OCI-LY7 (cell line): ENCODE measurements at regions not wholly inside any gene's neighbourhood (a gene's known extent, or its start where the extent isn't known, plus 50 kb on each side); places are given as distances from the start of the nearest gene placed in this dataset.

Source experiments
- BruUV-seq: library from RNA; stranded (reverse); fragments of 400-500 nt; replicated peaks from 2 replicates; lab custom pipeline; 2021; lab: Mats Ljungman, UMichigan
- CTCF ChIA-PET: fragments of 300-600 bp; sonication (Branson Sonifier 250); formaldehyde crosslinking; loops from one replicate; lab custom pipeline; 2022; ENCODE audit warnings: antibody characterized with exemption; ENCODE audit not compliant: unreplicated experiment; lab: Charles Lee
- POLR2A ChIA-PET: fragments of 300-600 bp; sonication (Branson Sonifier 250); formaldehyde crosslinking; loops from one replicate; lab custom pipeline; 2022; ENCODE audit warnings: antibody characterized with exemption; lab: Charles Lee
- DNase-seq: peaks from one replicate; pipeline ENCODE4 v3.0.0-alpha.2; 2015; ENCODE audit warnings: low spot score
- H2AFZ ChIP-seq: fragments of 200-600 bp; sonication (generic), shearing (Covaris generic); 2 replicates; pipeline ENCODE4 v1.6.1; 2014; ENCODE audit warnings: mild to moderate bottlenecking, antibody characterized with exemption, low read length, moderate library complexity
- H3K27ac ChIP-seq: fragments of 200-600 bp; sonication (generic); 2 replicates; pipeline ENCODE4 v1.5.1; 2014; ENCODE audit warnings: mixed run types, low read depth, mild to moderate bottlenecking, moderate library complexity, low read length, inconsistent platforms; ENCODE audit not compliant: poor library complexity, severe bottlenecking
- H3K36me3 ChIP-seq: fragments of 200-600 bp; sonication (generic); 2 replicates; pipeline ENCODE4 v1.6.1; 2014; ENCODE audit warnings: mild to moderate bottlenecking, antibody characterized with exemption, low read length, moderate library complexity, mixed read lengths; ENCODE audit not compliant: insufficient read depth
- H3K4me1 ChIP-seq: fragments of 200-600 bp; sonication (generic); 2 replicates; pipeline ENCODE4 v1.5.1; 2014; ENCODE audit warnings: mild to moderate bottlenecking, low read length; ENCODE audit not compliant: insufficient read depth, poor library complexity, severe bottlenecking
- H3K4me2 ChIP-seq: fragments of 200-600 bp; sonication (generic); 2 replicates; pipeline ENCODE4 v1.6.1; 2014; ENCODE audit warnings: mild to moderate bottlenecking, low read length
- H3K4me3 ChIP-seq: fragments of 200-600 bp; sonication (generic); 2 replicates; pipeline ENCODE4 v1.5.1; 2014; ENCODE audit warnings: mild to moderate bottlenecking, low read depth, low read length; ENCODE audit not compliant: poor library complexity, severe bottlenecking
- H3K79me2 ChIP-seq: fragments of 200-600 bp; sonication (generic); 2 replicates; pipeline ENCODE4 v1.6.1; 2016; ENCODE audit warnings: low read depth, mild to moderate bottlenecking, low read length, moderate library complexity, mixed read lengths; ENCODE audit not compliant: insufficient read depth
- H3K9me2 ChIP-seq: fragments of 200-600 bp; sonication (generic); 2 replicates; pipeline ENCODE4 v1.6.1; 2016; ENCODE audit warnings: mild to moderate bottlenecking, low read length, mixed read lengths; ENCODE audit not compliant: insufficient read depth
- H3K9me3 ChIP-seq: fragments of 200-600 bp; sonication (generic); 2 replicates; pipeline ENCODE4 v1.6.1; 2014; ENCODE audit warnings: mild to moderate bottlenecking, mixed run types, low read length, mixed read lengths
- H4K20me1 ChIP-seq: fragments of 200-600 bp; sonication (generic); 2 replicates; pipeline ENCODE4 v1.6.1; 2014; ENCODE audit warnings: mild to moderate bottlenecking, antibody characterized with exemption, low read length, moderate library complexity, mixed read lengths; ENCODE audit not compliant: insufficient read depth
- EZH2phosphoT487 ChIP-seq: fragments of 200-600 bp; sonication (generic); IDR thresholded peaks from 2 replicates; pipeline ENCODE4 v1.6.1; 2018; ENCODE audit warnings: low read depth, borderline replicate concordance, mild to moderate bottlenecking, mixed run types, antibody characterized with exemption, low read length, moderate library complexity, mixed read lengths
- intact Hi-C: fragments of 100-400 bp; cut with micrococcal nuclease; formaldehyde crosslinking; loops from one replicate; pipeline ENCODE4 v1.10.0; 2022; ENCODE audit not compliant: unreplicated experiment
- TF ChIP-seq, protein P1 (sequence below): fragments of 200-600 bp; sonication (generic); conservative IDR thresholded peaks from 2 replicates; pipeline ENCODE4 v1.5.1; 2014; ENCODE audit warnings: mild to moderate bottlenecking, antibody characterized with exemption, low read length, moderate library complexity, mixed read lengths

DNA sequence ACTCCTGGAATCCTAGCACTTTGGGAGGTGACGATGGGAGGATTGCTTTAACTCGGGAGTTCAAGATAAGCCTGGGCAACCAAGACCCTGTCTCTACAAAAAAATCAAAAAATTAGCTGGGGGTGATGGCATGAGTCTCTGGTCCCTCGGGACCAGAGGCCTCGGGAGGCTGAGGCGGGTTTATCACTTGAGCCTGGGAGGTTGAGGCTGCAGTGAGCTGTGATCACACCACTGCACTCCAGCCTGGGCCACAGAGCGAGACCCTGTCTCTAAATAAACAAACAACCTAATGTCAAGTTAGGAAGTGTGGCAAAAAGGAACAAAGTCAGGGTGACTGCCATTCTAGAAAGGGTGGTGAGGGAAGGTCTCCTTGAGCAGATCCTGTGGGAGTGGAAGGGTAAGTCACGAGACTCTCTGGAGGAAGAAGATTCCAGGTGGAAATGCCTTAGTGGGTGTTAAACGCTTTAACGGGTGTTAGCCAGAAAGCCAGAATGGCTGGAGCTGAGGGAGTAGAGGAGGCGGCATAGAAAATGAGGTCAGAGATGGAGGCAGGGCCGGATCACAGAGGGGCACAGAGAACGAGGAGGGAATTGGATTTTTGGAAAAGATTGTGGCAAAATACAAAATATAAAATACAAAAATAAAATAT, 62.2 kb upstream of the ATP5PO start:
- no TSS peak for BruUV-seq
- H3K4me1 ChIP-seq, result peaks cover 32% of the 10 kb centered on the region
- CTCF ChIA-PET, result no interaction called here
- H2AFZ ChIP-seq, result peak overlapping the region; percentile 82
- H3K27ac ChIP-seq, result no peak overlapping the region
- H3K4me2 ChIP-seq, result peak overlapping the region; percentile 64; the same call in 1 of the 2 replicates
- DNase-seq, result no peak
- TF ChIP-seq, protein P1, sequence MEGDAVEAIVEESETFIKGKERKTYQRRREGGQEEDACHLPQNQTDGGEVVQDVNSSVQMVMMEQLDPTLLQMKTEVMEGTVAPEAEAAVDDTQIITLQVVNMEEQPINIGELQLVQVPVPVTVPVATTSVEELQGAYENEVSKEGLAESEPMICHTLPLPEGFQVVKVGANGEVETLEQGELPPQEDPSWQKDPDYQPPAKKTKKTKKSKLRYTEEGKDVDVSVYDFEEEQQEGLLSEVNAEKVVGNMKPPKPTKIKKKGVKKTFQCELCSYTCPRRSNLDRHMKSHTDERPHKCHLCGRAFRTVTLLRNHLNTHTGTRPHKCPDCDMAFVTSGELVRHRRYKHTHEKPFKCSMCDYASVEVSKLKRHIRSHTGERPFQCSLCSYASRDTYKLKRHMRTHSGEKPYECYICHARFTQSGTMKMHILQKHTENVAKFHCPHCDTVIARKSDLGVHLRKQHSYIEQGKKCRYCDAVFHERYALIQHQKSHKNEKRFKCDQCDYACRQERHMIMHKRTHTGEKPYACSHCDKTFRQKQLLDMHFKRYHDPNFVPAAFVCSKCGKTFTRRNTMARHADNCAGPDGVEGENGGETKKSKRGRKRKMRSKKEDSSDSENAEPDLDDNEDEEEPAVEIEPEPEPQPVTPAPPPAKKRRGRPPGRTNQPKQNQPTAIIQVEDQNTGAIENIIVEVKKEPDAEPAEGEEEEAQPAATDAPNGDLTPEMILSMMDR, result no peak
- TF ChIP-seq EZH2phosphoT487, result no peak
- intact Hi-C loops, result no loop called here
- no peaks in the 10 kb centered on the region for H4K20me1 ChIP-seq
- POLR2A ChIA-PET, result interaction anchor here (0.5 to 2.3 kb wide), 8 partner anchors 9 to 372 kb away, joined by 3 to 9 read pairs (median 3); no protein-coding TSS in a partner anchor
- no peaks in the 10 kb centered on the region for H3K9me2 ChIP-seq
- H3K4me3 ChIP-seq, result no peak overlapping the region
- H3K9me3 ChIP-seq, result no peaks in the 10 kb centered on the region
- H3K79me2 ChIP-seq, result no peaks in the 10 kb centered on the region
- no peaks in the 10 kb centered on the region for H3K36me3 ChIP-seq

DNA sequence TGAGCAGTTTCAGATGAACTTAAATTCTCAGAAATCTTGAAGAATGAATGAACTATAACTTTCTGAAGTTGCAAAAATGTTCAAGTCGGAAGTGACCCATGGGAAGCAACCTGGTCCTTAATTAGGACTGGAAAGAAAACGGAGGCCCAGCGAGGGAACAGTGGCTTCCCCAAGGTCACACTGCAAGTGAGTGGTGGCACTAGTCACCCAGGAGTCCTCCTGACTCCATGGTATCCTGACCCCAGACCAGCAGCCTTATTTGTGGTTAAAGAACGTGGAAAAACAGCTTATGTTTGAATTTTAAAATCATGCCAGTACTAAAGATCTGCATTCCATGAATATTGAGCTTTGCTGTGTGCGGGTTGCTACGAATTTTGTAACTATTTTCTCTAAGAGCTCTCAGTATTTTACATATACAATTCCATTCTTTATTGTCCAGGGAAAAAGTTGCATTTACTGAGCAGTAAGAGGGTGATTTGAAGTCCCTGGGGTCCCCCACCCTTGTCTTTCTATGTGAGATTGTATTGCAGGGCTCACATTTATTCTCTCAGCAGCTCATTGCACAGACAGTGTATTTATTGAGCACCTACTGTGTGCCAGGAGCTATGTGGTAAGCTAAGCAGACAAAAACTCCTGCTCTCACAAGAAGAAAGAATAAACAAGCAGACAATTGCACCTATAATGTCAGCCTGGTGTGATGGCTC, 61.6 kb upstream of the ATP5PO start:
- no peaks in the 10 kb centered on the region for H3K79me2 ChIP-seq
- peak overlapping the region; percentile 64 for H3K4me2 ChIP-seq
- H3K36me3 ChIP-seq, result no peaks in the 10 kb centered on the region
- H3K27ac ChIP-seq, result peak overlapping the region; percentile 67
- no peak for TF ChIP-seq EZH2phosphoT487
- TF ChIP-seq, protein P1, result no peak
- no peak overlapping the region for H3K4me3 ChIP-seq
- no peaks in the 10 kb centered on the region for H3K9me3 ChIP-seq
- peak overlapping the region; percentile 82 for H2AFZ ChIP-seq
- ChIA-PET CTCF (no interaction called here), POLR2A (interaction anchor here (0.5 to 2.3 kb wide), 8 partner anchors 8 to 593 kb away, joined by 3 to 9 read pairs (median 3); no protein-coding TSS in a partner anchor)
- H3K4me1 ChIP-seq, result peaks cover 32% of the 10 kb centered on the region
- DNase-seq, result no peak
- intact Hi-C loops, result no loop called here
- no peaks in the 10 kb centered on the region for H3K9me2 ChIP-seq
- BruUV-seq, result no TSS peak
- H4K20me1 ChIP-seq, result no peaks in the 10 kb centered on the region
